ENCODE measurements at regions not wholly inside any gene's neighbourhood (a gene's known extent, or its start where the extent isn't known, plus 50 kb on each side); places are given as distances from the start of the nearest gene placed in this dataset.

- TF ChIP-seq POLR2A (IDR thresholded peaks at IDR 0.05) (no peak), CTCF (IDR thresholded peaks at IDR 0.05) (no peak)
These were observed 790.9 kb downstream of the TFAP2A start for GRCh38 chr6:9623985-9624384.
